G401 (cell line): ENCODE measurements at regions not wholly inside any gene's neighbourhood (a gene's known extent, or its start where the extent isn't known, plus 50 kb on each side); places are given as distances from the start of the nearest gene placed in this dataset.

ENCODE experiments used
- DNase-seq: peaks from one replicate; pipeline ENCODE4 v3.0.0-alpha.2; 2015; ENCODE audit warnings: low spot score
- in situ Hi-C: cut with HindIII; loops from 2 replicates; pipeline ENCODE4 v1.10.0; 2016; ENCODE audit warnings: low sequenced_read_pairs, mixed read lengths

GRCh38 chr16:64499211-64499610, 622.7 kb downstream of the CDH11 start:
- in situ Hi-C loops, result no loop called here
- DNase-seq, result no peak

GRCh38 chr16:64498363-64498762, 623.5 kb downstream of the CDH11 start:
- no peak for DNase-seq
- in situ Hi-C loops, result no loop called here

- no peak for DNase-seq
- in situ Hi-C loops, result no loop called here
Observed at GRCh38 chr16:64493709-64494108, 628.2 kb downstream of the CDH11 start.

- DNase-seq, result no peak
- in situ Hi-C loops, result no loop called here
Observed at GRCh38 chr16:64489449-64489848, 632.4 kb downstream of the CDH11 start.

GRCh38 chr16:64486561-64486960, 635.3 kb downstream of the CDH11 start:
- DNase-seq, result no peak

GRCh38 chr16:64481497-64481896, 640.4 kb downstream of the CDH11 start:
- in situ Hi-C loops, result no loop called here

More at GRCh38 chr16:64486561-64486960, 635.3 kb downstream of the CDH11 start:
- in situ Hi-C loops, result no loop called here

GRCh38 chr16:64478252-64478906, 643.5 kb downstream of the CDH11 start:
- DNase-seq, result no peak
- in situ Hi-C loops, result no loop called here

More at GRCh38 chr16:64481497-64481896, 640.4 kb downstream of the CDH11 start:
- DNase-seq, result no peak

- DNase-seq, result no peak
- in situ Hi-C loops, result no loop called here
Observed at GRCh38 chr16:64475627-64476351, 646.1 kb downstream of the CDH11 start.

- in situ Hi-C loops, result no loop called here
- no peak for DNase-seq
Observed at GRCh38 chr16:64470916-64471315, 650.9 kb downstream of the CDH11 start.

GRCh38 chr16:64469906-64470702, 651.8 kb downstream of the CDH11 start:
- in situ Hi-C loops, result no loop called here
- DNase-seq, result no peak

GRCh38 chr16:64469351-64469750, 652.5 kb downstream of the CDH11 start:
- in situ Hi-C loops, result no loop called here

GRCh38 chr16:64468515-64469090, 653.3 kb downstream of the CDH11 start:
- in situ Hi-C loops, result no loop called here
- DNase-seq, result no peak

More at GRCh38 chr16:64469351-64469750, 652.5 kb downstream of the CDH11 start:
- no peak for DNase-seq

- in situ Hi-C loops, result no loop called here
Observed at GRCh38 chr16:64459821-64460220, 662.0 kb downstream of the CDH11 start.

GRCh38 chr16:64459402-64459801, 662.5 kb downstream of the CDH11 start:
- no peak for DNase-seq
- in situ Hi-C loops, result no loop called here

More at GRCh38 chr16:64459821-64460220, 662.0 kb downstream of the CDH11 start:
- no peak for DNase-seq

- in situ Hi-C loops, result no loop called here
- DNase-seq, result peak; percentile 7
Observed at GRCh38 chr16:64455275-64455674, 666.6 kb downstream of the CDH11 start.

GRCh38 chr16:64453646-64454045, 668.2 kb downstream of the CDH11 start:
- DNase-seq, result no peak
- in situ Hi-C loops, result no loop called here

- in situ Hi-C loops, result no loop called here
- no peak for DNase-seq
Observed at GRCh38 chr16:64452446-64452845, 669.4 kb downstream of the CDH11 start.

GRCh38 chr16:64450177-64450576, 671.7 kb downstream of the CDH11 start:
- DNase-seq, result no peak
- in situ Hi-C loops, result no loop called here

GRCh38 chr16:64449506-64449905, 672.4 kb downstream of the CDH11 start:
- in situ Hi-C loops, result no loop called here

GRCh38 chr16:64445649-64446048, 676.2 kb downstream of the CDH11 start:
- in situ Hi-C loops, result no loop called here
- DNase-seq, result no peak

More at GRCh38 chr16:64449506-64449905, 672.4 kb downstream of the CDH11 start:
- no peak for DNase-seq
